ENCODE measurements at regions not wholly inside any gene's neighbourhood (a gene's known extent, or its start where the extent isn't known, plus 50 kb on each side); places are given as distances from the start of the nearest gene placed in this dataset.
"Not testable (repeated sequence)": the region's sequence is repeated elsewhere in the genome, so short reads cannot be mapped to it uniquely, and the experiment has no call there.

GRCh38 chr12:105482951-105483350, 152.5 kb downstream of the C12orf75 start:
- no peak for DNase-seq

DNA sequence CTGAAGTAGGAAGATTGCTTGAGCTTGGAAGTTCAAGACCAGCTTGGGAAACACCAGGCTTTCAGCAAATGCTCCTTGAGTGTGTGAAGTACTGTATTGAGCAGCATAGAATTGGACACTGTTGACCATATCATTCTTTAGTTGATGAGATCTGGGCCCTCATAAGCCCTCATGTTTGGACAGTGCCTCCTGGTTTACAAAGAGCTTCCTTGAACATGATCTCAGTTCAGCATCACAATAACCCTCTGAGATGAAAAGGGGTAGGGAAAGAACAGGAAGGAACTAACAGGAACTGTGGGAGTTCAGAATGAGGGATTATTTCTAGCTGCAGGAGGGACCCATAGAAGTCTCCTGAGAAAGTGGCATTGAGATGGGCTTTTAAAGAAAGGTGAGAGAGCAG, 153.2 kb downstream of the C12orf75 start:
- no peak for DNase-seq

DNA sequence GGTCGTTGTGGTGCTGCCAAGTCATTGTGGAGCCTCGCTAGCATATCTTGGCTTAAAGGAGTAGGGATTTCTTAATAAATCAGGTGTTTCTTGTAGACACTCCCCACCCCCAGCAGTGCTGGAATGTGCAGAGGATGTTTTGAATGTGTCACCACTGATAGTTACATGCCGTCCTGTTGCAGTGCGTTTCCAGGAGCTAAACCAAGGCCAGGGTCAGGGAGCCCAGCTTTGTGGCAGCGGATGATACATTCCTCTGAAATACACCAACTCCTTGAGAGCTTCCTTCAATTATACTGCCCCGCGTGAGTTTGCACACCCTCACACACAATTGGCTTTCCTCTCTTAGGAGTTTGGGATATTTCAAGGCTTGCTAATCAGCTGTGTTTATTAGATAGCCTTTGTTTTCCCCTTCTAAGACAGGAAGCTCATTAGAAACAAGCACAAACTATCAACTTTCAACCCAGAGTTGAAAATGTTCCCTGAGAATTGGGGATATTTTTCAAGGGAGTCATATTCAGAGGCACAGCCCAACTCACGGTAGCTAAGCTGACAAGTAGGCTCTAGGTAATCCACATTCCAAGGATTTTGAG, 154.9 kb downstream of the C12orf75 start:
- DNase-seq: no peak

DNA sequence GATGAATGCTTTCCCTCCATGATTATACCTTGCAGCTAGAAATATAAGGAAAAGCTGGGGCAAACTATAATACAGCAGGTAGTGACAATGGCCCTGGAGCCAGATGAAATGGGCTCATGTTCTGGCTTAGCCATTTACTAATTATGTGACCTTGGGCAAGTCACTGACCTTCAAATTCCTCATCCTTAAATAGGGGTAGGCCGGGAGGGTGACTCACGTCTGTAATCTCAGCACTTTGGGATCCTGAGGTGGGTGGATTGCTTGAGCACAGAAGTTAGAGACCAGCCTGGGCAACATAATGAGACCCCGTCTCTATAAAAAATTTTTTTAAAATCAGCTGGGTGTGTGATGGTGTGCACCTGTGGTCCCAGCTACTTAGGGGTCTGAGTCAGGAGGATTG, 155.4 kb downstream of the C12orf75 start:
- no peak for DNase-seq

- peak; percentile 33 for DNase-seq
Measured at GRCh38 chr12:105487963-105488362, 157.5 kb downstream of the C12orf75 start.

DNA sequence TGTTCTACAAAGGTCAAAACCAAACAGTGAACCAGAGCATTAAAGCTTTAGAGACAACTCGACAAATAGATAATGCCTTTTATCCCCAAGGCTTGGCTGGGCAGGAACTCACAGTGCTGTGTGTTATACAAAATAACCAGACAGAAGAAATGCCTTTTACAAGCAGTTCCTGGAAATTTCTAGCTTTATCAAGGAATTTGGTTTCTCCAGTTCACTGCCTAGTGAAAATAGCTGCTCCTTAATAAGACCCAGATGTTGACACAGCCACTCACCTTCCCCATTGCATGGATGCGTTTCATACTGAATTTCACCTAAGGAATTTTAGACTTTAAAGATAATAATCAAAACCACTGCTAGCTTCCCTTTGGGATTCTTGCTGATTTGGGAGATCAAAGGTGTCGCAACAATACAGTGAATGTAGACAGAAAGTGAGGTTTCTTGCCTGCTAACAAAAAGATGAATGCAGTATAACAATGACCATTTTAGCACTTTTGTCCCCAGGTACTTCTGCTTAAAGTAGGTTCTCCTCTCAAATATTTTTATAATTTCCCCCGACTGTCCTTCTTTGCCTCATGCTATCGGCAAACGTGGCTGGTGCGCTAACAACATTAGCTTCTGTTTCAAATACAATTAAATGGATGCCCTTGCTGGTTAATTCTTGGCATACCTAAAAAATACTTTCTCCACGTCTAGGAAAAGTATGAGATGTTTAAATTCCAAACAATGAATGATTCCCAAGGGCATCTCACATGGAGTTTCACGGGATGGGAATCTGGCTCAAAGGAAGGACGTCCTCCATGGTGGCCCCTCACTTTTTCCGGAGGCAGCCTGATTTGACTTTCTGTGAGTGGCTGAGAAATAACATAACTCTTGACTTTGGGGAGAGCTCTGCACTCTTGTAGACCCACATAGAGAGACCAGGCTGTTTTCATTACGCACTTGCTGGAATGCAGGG, 162.4 kb downstream of the C12orf75 start:
- peak; percentile 45 for DNase-seq

- no peak for DNase-seq
Measured at GRCh38 chr12:105499205-105499604, 168.7 kb downstream of the C12orf75 start.

DNA sequence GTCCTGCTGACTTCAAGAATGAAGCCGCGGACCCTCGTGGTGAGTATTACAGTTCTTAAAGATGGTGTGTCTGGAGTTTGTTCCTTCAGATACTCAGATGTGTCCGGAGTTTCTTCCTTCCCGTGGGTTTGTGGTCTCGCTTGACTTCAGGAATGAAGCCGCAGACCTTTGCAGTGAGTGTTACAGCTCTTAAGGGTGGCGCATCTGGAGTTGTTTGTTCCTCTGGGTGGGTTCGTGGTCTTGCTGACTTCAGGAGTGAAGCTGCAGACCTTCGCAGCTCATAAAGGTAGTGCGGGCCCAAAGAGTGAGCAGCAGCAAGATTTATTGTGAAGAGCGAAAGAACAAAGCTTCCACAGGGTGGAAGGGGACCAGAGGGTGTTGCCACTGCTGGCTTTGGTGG, 170.2 kb downstream of the C12orf75 start:
- DNase-seq: not testable (repeated sequence)

GRCh38 chr12:105502426-105502930, 172.0 kb downstream of the C12orf75 start:
- no peak for DNase-seq

DNA sequence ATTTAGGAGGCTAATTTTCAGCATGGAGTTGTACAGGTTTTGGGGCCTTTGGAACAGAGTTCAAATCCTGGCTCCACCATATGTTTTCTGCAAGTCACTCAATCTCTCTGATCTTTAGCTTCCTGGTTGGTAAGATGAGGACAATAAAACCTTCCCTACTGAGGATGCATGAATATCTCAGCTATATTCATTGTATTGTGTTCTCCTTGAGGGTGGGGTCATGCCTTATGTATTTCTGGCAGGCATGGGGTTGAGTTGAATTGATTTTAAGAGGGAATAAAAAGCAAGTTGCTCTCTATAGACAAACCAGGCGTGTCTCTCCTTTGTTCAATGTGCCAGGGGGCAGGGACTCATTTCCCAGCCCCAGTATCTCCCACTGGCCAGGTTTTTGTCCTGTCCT, 173.1 kb downstream of the C12orf75 start:
- DNase-seq: no peak

DNA sequence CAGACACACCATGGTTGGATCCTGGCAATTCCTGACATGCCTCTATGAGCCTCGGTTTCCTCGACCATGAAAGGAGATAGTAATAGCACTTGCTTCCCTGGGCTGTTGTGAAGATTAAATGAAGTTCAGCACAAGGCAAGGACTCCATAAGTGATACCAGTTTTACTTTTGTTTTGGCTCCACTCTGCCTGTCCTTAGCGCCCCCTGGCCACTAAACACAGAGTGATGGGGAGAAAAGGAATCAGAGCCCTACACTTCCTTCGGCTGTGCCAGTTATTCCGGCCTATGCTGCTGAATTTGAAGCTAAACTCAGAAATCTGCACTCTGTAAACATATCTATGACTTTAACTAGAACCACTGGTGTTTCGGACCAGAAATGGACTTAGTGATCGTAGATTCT, 173.8 kb downstream of the C12orf75 start:
- DNase-seq: no peak

GRCh38 chr12:105506678-105507310, 176.3 kb downstream of the C12orf75 start:
- no peak for DNase-seq

GRCh38 chr12:105507311-105508038, 177.0 kb downstream of the C12orf75 start:
- peak; percentile 61 for DNase-seq

GRCh38 chr12:105508096-105508495, 177.6 kb downstream of the C12orf75 start:
- no peak for DNase-seq

DNA sequence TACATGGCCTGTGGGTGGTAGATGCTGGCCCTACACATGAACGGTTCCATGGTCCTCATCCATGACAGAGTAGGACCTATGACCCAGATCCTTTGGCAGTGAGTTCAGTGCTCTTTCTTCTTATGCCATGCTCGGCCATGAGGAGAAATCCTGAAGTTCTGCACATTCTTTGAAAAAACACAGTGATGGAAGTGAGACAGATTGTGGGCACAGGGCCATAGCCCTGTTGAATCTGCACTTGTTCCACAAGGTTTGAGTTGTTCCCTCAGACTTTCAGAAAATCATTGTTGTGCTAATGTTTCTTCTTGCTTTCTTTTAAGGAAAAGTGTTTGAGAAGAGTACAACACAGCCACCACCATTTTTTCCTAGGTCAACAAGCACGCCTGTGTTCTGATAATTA, 180.0 kb downstream of the C12orf75 start:
- no peak for DNase-seq

GRCh38 chr12:105512861-105513260, 182.4 kb downstream of the C12orf75 start:
- not testable (repeated sequence) for DNase-seq

DNA sequence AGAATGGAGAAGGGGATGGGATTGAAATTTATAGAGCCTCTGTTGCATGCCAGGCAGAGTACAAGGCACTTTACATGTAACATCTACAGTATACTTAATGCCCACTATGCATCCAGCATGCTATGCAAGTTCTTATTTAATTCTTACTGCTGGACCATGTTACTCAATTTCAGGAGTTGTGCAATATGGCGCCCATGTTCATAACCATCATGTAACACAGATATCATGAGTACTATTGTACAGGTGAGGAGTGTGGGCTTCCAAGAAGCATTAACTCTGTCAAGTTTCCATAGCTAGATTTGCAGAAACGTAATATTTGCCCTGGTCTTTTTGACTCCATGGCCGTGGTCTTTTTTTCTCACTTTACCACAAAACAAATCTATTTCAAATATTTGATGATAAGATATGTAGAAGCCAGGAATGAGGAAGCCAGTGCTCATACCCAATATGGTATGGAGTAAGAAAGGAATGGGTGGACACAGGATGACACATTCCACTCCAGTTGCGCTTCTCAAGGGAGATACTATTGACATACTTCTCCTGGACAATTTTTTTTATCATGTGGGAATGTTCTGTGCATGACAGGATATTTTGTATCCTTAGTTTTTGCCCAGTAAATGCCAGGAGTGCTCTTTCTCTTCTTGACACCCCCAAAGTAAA, 191.8 kb downstream of the C12orf75 start:
- no peak for DNase-seq

- peak; percentile 93 for DNase-seq
Measured at GRCh38 chr12:105523164-105524057, 192.9 kb downstream of the C12orf75 start.

DNA sequence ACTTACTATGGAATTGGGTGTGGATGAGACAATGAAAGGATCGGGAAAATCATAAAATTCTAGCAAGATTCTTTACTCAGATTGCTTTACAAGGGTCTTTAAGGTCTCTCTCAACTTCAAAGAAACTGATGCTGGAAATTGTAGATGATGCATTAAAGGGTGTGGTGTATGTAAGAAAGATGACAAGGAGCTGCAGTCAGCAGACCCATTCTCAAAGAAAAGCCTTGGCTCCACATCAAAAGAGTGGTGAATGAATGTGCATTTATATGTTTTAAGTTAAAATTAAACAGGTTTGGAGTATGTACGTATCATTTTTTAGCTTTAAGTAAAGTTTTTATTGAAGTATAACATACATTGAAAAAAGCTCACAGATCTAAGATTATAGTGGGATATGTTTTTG, 194.5 kb downstream of the C12orf75 start:
- no peak for DNase-seq

GRCh38 chr12:105534068-105534467, 203.6 kb downstream of the C12orf75 start:
- no peak for DNase-seq

DNA sequence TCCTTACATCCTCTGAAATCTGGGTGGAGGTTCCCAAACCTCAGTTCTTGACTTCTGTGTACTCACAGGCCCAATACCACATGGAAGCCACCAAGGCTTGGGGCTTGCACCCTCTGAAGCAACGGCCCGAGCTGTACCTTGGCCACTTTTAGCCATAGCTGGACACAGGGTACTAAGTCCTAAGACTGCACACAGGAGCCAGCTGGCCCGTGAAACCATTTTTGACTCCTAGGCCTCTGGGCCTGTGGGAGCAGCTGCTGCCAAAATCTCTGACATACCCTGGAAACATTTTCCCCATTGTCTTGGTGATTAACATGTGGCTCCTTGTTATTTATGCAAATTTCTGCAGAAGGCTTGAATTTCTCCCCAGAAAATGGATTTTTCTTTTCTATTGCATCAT, 204.5 kb downstream of the C12orf75 start:
- DNase-seq: not testable (repeated sequence)

All from eye (tissue), 1 donor.